Renal cortex interstitium (tissue), 11 donors: ENCODE measurements at regions not wholly inside any gene's neighbourhood (a gene's known extent, or its start where the extent isn't known, plus 50 kb on each side); places are given as distances from the start of the nearest gene placed in this dataset.

Source experiments
- DNase-seq, 11 donors: peaks; one replicate each; pipeline ENCODE4 v3.0.0-alpha.2; 2013; ENCODE audit warnings: low read depth in 9 of 11, low spot score in 4 of 11; ENCODE audit errors: extremely low read depth in 1 of 11

DNA sequence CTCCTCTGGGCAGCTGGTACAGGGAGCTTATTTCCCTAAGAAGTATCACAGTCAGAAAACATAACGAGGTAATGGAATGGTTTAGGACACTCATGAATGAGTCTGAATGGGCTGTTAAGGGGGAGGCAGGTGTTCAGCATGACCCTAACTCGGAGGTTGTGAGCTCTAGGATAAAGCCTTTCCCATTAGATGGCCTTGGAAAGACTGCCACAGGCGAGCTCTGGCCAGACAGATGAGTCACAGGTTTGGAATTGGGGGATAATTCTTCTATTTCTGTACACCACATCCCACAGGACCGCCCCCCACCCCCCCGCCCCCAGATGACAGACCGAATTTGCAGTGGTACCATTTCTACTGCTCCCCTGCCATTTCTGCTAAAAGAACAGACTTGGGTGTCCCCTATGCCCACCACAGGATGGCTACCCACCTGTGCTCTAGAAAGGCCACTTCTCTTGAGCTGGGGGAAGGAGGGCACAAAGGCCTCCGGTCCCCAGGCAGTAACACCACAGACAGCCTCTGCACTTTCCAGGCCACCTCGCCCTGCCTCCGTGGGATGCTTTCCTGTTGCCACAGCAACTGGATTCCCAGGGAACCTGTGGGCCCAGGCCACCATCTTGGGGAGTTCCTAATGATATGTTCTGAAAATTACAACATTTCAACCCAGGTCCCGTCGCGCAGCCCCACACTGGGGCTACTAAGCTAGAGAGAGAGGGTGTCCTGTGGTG is 76.7 kb downstream of the TRIM29 start:
- no peak for DNase-seq

DNA sequence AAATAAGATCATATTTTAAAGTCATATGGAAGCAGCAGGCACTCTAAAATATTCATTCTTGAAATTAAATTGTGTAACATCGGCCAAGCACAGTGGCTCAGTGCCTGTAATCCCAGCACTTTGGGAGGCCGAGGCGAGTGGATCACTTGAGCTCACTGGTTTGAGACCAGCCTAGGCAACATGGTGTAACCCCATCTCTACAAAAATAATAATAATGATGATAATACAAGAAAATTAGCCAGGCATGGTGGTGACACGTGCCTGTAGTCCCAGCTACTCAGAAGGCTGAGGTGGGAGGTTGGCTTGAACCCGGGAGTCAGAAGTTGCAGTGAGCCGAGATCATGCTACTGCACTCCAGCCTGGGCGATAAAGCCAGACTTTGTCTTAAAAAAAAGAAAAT is 77.4 kb downstream of the TRIM29 start:
- DNase-seq, result no peak

DNA sequence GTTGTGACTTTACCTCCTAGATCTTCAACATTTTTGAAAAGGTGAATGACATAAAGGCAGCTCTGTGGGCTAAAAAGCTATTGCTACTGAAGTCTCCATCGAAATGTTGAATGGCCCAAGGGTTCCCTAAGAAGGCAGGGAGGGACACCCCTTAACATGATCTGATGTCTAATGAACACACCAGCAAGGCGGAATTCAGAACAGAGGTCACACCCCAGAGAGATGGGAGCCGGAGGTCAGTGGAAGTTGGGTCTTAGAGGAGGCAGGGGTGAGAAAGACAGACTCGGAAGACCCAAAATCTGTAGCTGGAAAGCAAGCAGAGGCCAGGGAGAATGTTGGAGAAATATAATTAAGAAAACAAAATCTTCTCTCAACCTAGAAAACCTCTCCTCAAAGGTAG is 79.0 kb downstream of the TRIM29 start:
- no peak for DNase-seq

DNA sequence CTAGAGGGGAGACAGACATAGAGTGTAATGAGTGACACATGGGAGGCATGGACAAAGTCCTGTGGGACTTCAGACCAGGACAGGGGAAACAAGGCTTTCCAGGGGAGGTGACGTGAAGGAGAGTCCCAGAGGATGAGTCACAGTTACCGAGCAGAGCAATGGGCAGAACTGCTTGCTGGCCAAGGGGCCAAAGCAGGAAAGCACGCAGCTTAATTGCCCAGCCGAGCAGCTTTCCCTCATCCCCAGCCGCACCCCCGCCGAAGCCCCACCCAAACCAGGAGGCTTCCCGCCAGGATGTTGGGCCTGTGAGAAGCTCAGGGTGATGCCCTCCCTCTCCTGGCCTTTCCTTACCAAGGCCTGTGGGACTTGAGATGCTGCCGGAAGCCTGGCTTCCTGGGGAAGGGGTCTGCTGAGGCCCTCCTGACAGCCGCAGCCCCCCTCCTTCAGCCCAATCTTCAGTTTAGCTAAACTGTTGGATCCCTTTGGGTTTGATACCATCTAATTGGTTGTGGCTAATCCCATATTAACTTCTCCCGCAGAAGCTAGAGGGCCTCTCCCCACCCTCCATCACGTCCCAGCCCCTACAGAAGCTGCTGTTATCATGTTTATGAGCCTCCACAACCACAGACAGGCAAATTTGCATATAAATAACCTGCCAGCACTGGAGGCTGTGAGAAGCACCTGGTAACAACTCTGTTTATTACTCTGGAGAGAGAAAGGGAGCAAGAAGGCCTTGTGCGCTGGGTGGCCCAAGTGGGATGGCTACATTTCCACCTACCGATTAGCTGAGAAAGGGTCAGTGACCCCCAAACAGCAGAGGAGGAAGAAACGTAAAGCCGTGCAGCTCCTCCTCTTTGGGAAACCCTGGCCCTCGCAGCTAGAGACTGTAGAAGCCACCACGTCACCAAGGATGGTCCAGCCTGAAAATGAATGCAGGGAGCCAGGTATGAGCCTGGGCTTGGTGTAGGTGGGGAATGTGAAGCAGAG is 80.0 kb downstream of the TRIM29 start:
- DNase-seq, result no peak

DNA sequence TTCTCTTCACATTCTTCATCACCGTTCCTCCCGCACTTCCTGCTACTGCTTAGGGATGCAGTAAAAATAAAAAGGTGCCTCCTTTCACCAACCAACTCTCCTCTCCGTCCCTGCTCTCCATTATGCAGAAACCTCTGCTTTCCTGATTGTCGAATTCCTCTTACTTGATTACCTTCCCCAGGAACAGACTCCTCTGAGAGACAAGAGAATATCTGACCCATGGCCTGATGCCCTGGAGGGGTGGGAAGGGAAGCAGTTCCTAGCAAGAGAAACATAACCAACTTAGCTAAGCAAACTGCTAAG is 80.9 kb downstream of the TRIM29 start:
- DNase-seq, result no peak

DNA sequence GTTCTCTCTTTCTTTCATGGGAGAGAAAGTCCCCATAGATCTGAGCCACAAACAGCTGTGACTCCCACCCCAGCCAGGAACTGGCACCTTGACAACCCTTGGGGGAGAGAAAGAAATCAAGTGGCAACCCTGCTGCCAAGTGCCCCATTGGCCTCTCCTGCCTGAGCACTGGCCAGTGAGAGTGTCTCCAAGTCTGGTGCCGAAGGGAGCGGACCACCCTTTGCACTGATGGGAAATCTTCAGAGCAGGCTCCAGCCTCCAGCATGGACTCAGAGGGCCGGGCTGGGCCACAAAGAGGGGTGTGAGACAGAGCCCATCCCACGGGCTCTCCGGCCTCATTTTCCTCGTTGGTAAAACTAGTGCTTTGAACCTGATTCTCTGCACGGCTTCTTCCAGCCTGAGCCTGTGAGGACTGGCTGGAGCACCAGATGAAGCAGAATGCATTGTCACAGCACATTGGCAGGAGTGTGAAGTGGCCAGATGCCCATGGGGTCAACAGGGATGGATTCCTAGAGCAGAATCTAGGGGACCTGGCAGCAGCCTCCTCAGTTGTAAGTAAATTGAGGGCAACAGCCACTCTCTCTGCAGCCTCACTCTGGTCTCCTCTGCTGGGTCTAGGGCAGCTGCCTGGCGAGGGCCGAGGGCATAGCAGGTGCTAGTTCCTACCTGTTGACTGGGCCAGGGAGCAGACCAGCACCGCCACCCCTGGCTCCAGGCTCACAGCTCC is 81.4 kb downstream of the TRIM29 start:
- DNase-seq, result no peak

DNA sequence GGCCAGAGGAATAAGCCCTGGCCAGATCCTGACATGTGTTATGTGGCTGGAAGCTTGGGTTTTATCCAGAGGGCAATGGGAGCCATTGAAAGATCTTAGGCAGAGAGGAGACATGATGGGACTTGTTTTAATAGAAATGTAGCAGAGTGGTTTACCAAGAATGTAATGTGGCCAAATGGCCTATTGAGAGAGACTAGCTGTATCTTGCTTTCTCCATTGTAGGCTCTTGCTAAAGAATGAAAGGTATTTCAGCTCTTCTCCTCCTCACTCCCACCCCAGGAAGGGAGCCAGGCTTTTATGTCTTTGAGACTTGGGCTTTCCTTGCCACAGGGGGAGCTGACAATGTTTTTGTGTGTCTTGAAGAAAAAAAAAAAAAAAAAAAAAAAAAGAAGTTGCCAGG is 82.3 kb downstream of the TRIM29 start:
- DNase-seq, result no peak

DNA sequence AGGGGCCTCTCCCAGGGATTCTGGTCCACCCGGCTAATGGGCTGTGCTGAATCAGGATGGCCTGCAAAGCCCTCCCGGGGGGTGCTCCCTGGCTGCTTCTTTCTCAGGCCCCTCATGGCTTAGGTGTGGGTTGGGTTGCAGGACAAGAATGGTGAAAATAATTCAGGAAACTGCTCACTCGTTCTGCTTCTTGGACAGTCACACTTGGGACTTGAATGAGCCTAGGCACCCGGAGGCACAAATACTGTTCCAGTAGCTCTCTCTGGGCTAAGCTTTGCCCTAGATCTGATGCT is 83.2 kb downstream of the TRIM29 start:
- no peak for DNase-seq

DNA sequence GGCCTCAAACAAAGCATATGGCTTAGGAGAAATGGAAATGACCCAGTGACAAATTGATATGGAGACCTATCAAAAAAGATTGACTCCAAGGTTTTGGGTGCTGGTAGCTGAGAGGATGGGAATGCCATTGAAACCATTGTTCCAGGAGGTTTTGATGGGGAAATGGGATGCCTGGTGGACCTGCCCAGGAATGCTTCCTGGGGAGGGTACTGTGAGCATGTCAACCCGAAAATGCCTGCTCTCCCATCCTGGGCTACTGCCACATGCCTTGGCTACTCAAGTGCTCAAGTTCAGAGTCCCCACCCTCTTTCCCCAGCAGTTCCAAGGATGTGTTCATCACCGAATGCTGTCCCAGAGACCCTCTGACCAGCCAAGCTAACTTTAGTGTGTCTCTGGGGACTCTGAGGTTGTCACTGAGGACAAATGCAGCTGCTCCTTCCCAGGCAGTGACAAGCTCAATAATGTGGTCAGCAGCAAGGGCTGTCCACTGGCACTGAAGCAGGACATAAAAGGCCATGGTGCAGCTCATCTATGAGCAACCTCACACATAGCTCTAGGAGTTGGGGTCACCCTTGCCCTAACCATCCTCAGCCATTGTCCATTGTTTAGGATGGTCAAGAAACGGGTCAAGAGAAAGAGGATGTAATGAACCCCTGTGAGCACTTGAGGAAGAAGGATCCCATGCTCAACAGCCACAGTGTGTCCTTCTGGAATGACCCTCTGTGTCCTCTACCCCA is 83.7 kb downstream of the TRIM29 start:
- DNase-seq, result no peak

DNA sequence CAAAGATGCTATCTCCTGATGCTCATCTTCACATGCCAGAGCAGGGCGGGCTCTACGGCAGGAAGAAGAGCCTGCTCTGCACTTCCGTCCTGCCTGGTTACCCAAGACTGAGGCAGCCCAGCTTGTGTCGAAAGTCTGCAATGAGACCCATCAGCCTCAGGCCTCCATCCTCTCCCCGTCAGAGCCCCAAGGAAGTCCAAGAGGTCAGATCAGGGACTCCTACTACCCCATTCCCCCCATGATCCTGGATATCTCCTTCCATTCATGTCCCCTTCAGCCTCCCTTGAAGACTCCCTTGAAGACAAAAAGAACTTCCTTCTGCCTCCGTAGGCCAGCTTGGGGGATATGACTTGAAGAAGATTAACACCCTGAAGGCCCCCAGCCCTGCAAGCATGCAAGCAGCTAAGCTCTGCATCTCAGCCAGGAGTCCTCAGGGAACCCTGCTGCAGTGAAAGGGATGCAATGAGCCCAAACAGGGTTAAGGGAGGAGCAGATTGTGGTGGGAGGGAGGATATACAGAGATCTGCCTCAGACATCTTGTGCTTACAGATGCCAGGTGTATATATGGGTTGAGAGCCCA is 85.6 kb downstream of the TRIM29 start:
- DNase-seq, result no peak

DNA sequence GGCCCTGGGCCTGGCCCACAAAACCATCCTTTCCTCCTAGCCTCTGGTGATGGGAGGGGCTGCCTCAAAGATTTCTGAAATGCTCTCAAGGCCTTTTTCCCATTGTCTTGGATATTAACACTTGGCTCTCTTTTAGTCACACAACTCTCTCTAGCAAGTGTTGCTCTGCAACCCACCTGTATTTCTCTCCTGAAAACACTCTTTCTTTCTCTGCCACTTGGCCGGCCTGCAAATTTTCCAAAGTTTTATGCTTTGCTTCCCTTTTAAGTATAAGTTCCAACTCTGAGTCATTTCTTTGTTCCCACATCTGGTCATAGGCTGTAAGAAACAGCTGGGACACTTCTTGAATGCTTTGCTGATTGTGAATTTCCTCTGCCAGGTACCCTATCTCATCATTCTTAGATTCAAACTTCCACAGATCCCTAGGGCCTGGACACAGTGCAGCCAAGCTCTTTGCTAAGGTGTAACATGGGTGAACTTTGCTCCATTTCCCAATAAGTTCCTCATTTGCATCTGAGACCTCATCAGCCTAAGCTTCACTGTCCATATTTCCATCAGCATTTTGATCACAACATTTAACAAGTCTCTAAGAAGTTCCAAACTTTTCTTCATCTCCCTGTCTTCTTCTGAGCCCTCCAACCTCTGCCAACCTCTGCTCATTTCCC is 93.8 kb downstream of the TRIM29 start:
- DNase-seq, result no peak

DNA sequence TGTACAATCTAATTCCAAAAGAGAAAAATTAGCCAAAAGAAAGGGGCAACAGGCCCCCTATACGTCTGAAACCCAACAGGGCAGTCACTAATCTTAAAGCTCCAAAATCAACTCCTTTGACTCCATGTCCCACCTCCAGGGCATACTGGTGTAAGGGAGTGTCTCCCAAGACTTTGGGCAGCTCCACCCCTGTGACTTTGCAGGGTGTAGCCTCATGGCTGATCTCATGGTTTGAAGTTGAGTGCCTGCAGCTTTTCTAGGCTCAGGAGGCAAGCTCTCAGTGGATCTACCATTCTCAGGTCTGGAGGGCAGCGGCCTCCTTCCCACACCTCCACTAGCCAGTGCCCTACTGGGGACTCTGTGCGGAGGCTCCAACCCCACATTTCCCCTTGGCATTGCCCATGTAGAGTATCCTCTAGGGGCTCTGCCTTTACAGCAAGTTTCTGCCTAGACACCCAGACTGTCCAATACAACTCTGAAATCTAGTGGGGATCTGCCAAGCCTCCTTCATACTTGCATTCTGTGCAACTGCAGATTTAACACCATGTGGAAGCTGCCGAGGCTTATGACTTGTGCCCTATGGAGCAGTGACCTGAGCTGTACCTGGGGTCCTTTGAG is 94.5 kb downstream of the TRIM29 start:
- no peak for DNase-seq

DNA sequence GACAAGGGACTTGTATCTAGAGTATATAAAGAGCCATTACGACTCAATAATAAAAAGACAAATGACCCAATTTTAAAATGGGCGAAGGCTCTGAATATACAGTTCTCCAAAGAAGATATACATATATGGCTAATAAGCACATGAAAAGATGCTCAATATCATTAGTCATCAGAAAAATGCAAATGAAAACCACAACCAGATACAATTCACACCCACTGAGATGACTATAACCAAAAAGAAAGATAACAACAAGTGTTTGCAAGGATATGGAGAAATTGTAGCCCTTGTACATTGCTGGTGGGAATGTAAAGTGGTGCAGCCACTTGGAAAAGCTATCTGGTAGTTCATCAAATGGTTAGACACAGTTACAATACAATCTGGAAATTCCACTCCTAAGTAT is 96.3 kb downstream of the TRIM29 start:
- no peak for DNase-seq

DNA sequence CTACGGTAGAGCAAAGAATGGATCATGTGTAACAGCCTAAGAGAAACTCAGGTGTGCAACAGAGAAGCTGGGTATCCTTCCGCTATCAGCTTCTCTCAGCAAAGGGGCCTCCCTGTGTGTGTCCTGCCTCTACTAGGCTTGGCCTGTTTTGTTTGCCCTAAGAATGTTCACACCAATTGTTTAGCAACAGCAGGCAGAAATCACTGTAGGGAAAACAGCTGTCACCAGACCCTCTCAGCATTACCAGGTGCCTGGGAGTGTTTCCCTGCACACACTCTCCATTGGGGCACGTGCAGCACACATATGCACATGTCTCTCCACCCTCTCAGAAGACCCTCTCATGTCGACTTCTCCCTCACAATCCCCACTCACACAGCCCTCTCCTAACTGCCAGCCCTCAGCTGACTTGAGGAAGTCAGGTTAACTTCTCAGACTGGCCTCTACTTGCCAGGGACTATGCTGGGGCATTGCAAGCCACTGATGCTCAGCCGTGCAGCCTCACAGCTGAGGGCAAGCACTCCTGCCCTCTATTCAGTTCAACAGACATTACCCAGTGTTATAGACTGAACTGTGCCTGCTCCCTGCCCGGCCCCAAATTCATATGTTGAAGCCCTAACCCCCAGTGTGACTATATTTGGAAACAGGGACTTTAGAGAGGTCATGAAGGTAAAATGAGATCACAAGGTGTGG is 97.6 kb downstream of the TRIM29 start:
- DNase-seq, result no peak

DNA sequence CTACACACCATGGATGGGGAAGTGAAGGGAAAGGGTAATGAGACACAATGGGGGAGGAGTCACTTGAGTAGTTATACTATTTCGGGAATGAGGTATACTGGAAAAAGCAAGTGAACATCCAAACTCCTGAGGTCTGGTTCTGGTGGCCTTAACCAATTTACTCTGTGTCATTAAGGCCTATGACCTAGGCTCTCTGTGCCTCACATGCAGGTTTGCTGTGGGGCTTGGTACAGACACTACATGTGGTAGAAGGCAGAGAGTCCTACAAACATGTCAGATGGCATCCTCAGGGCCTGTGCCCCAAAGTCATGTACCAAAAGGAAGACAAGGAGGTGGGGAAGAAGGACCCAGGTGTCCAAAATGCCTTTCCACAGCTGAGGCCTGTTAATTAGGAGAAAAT is 98.9 kb downstream of the TRIM29 start:
- no peak for DNase-seq

DNA sequence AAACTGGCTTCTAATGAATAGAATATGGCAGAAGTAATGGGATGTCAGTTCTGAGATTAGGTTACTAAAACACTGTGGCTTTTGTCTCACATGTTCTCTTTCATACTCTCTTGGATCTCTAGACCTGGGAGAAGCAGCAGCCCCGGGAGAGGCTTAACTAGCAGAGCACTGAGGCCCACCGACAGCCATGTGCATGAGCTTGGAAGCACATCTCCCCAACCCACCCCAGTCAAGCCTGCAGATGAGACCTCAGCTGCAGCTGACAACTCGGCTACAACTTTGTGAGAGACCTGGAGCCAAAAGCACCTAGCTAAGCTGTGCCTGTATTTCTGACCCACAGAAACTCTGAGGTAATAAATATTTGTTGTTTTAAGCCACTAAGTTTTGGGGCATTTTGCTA is 100.8 kb downstream of the TRIM29 start:
- no peak for DNase-seq

DNA sequence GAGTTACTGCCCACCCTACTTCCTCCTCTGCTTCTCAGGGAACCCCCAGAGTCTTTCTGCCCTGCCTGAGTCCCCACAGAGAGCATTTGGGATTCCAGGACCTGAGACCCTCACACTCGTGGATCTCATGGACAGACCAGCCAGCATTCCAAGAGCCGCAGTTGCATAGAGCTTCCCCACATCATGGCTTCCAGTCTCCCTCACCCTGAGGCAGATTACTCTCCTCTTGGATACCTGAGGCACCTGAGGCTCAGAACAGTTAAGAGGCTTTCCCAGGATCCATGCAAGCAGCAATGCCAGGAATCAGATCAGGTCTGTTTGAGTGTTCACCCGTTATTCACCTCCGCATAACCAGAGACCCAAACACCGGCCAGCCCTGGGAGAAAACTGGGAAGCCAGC is 102.2 kb downstream of the TRIM29 start:
- DNase-seq, result no peak
